ENCODE measurements at regions not wholly inside any gene's neighbourhood (a gene's known extent, or its start where the extent isn't known, plus 50 kb on each side); places are given as distances from the start of the nearest gene placed in this dataset.

GRCh38 chr2:18365342-18365741 lies 195.1 kb downstream of the RDH14 start:
- H3K18ac ChIP-seq (ENCODE audit: low read depth, low read length): no peak overlapping the region
- intact Hi-C loops (cut with micrococcal nuclease): no loop called here
- H4K20me1 ChIP-seq (ENCODE audit: insufficient read depth, low read length): no peaks in the 10 kb centered on the region
- no peaks in the 10 kb centered on the region for H3K79me1 ChIP-seq (ENCODE audit: low read depth in 1 of 2, low read length in 2 of 2)
- no peak overlapping the region for H3K4me2 ChIP-seq (ENCODE audit: low read depth, low read length)
- ATAC-seq (ENCODE audit: low read depth): no peak
- 0 out of 2 replicates have a peak overlapping the region, but pooled peaks have one; percentile 5 for H2BK120ac ChIP-seq (ENCODE audit: low read depth, low read length)
- BruUV-seq (replicated peaks): no TSS peak
- H3K56ac ChIP-seq (ENCODE audit: extremely low read depth, insufficient read depth, low read length): no peak overlapping the region
- TF ChIP-seq CEBPB (IDR thresholded peaks at IDR 0.05; ENCODE audit: low read depth, low read length): no peak
- no peak for TF ChIP-seq CTCF (conservative IDR thresholded peaks at IDR 0.05; ENCODE audit: low read depth, low read length)
- no peak for TF ChIP-seq SMC3 (IDR thresholded peaks at IDR 0.05; ENCODE audit: low read depth, low read length)
- CTCF ChIA-PET: no interaction called here
- no peak overlapping the region for H3K23ac ChIP-seq (ENCODE audit: low read depth, low read length)
- no peak overlapping the region for H2AFZ ChIP-seq (replicated peaks; ENCODE audit: low read length, poor library complexity)
- H2BK20ac ChIP-seq (ENCODE audit: low read depth, low read length): no peak overlapping the region
- DNase-seq: no peak
- no CpG with 5 or more reads among the region's 2 CpGs for WGBS, 2 experiments (ENCODE audit: extremely low coverage in 2 of 2, insufficient read length in 1 of 2)
- peak overlapping the region; percentile 31; the same call in 1 of the 2 replicates for H4K91ac ChIP-seq (ENCODE audit: insufficient read depth, low read depth, low read length)
- no peaks in the 10 kb centered on the region for H3K27me3 ChIP-seq (ENCODE audit: control insufficient read depth, insufficient read depth, low read length)
- in situ Hi-C loops (cut with MboI; ENCODE audit: low sequenced_read_pairs): loop anchor here (10.0 kb wide), 1 partner anchor 391 kb away; no protein-coding TSS in a partner anchor
- no peak overlapping the region for H3K4me3 ChIP-seq (ENCODE audit: insufficient read depth, low read depth, low read length)
- H3K9ac ChIP-seq (ENCODE audit: low read depth, low read length): no peak overlapping the region
- no peak overlapping the region for H2AK9ac ChIP-seq (replicated peaks; ENCODE audit: low read depth, low read length, poor library complexity)
- no peak overlapping the region for H2BK5ac ChIP-seq (ENCODE audit: low read depth, low read length, poor library complexity, severe bottlenecking)
- 0 out of 4 replicates have a peak overlapping the region, but pooled peaks have one; percentile 35 to 59 for H4K8ac ChIP-seq (ENCODE audit: low read depth in 2 of 2, low read length in 2 of 2)
- 0 out of 2 replicates have a peak overlapping the region, but pooled peaks have one; percentile 30 for H3K4ac ChIP-seq (ENCODE audit: low read depth, low read length)
- H2BK15ac ChIP-seq (ENCODE audit: low read depth, low read length): peak overlapping the region; percentile 93; the same call in 1 of the 3 replicates
- no peak overlapping the region for H4K5ac ChIP-seq (ENCODE audit: low read depth, low read length)
- dilution Hi-C loops (cut with HindIII; ENCODE audit: low sequenced_read_pairs, unreplicated experiment): no loop called here
- POLR2A ChIA-PET (ENCODE audit: unreplicated experiment): no interaction called here
- peak overlapping the region; percentile 37; the same call in 1 of the 2 replicates for H2AK5ac ChIP-seq (ENCODE audit: low read depth, low read length)
- no peaks in the 10 kb centered on the region for H3K36me3 ChIP-seq (ENCODE audit: control insufficient read depth, insufficient read depth, low read length)
- peaks cover 18% of the 10 kb centered on the region for H3K4me1 ChIP-seq (ENCODE audit: control insufficient read depth, insufficient read depth, low read length)
- peaks cover 18% of the 10 kb centered on the region for H3K9me1 ChIP-seq (ENCODE audit: insufficient read depth, low read length)
- no peak overlapping the region for H3K27ac ChIP-seq (ENCODE audit: insufficient read depth, low read length)
- H3K9me3 ChIP-seq (ENCODE audit: control insufficient read depth, insufficient read depth, low read length): no peaks in the 10 kb centered on the region
- 0 out of 2 replicates have a peak overlapping the region, but pooled peaks have one; percentile 2 for H3K14ac ChIP-seq (replicated peaks; ENCODE audit: low read depth, low read length)

All from IMR-90 (cell line).